Suprapubic skin (tissue), 4 donors: ENCODE measurements at regions not wholly inside any gene's neighbourhood (a gene's known extent, or its start where the extent isn't known, plus 50 kb on each side); places are given as distances from the start of the nearest gene placed in this dataset.

ENCODE experiments used
- DNase-seq, 2 donors: peaks; one replicate each; pipeline ENCODE4 v3.0.0-alpha.2; 2019; ENCODE audit warnings: low spot score in 2 of 2
- H3K27ac ChIP-seq: fragments of 200-600 bp; sonication (generic); one replicate; pipeline ENCODE4 v1.5.1; 2019
- H3K27me3 ChIP-seq: fragments of 200-600 bp; sonication (generic); one replicate; pipeline ENCODE4 v1.5.1; 2019
- H3K36me3 ChIP-seq: fragments of 200-600 bp; sonication (generic); one replicate; pipeline ENCODE4 v1.5.1; 2019
- H3K4me1 ChIP-seq: fragments of 200-600 bp; sonication (generic); one replicate; pipeline ENCODE4 v1.5.1; 2019
- H3K4me3 ChIP-seq: fragments of 200-600 bp; sonication (generic); one replicate; pipeline ENCODE4 v1.5.1; 2019; ENCODE audit warnings: mild to moderate bottlenecking
- H3K9me3 ChIP-seq: fragments of 200-600 bp; sonication (generic); one replicate; pipeline ENCODE4 v1.5.1; 2019
- EP300 ChIP-seq: sonication (generic); formaldehyde crosslinking; IDR thresholded peaks from one replicate; pipeline ENCODE4 v1.6.1; 2017; ENCODE audit warnings: antibody characterized with exemption
- POLR2A ChIP-seq, 2 donors: fragments of 450-650 bp; IDR thresholded peaks; one replicate each; pipeline ENCODE4 v1.6.1; 2017; ENCODE audit warnings: antibody characterized with exemption in 2 of 2, mild to moderate bottlenecking in 2 of 2, moderate library complexity in 2 of 2
- POLR2AphosphoS5 ChIP-seq, 3 donors: sonication (generic); formaldehyde crosslinking; IDR thresholded peaks; one replicate each; pipeline ENCODE4 v1.6.1; 2017; ENCODE audit warnings: antibody characterized with exemption in 3 of 3
- WGBS: methylation state at CpG from one replicate; pipeline ENCODE4 v1.1.5; 2018; 5-methylcytosine and 5-hydroxymethylcytosine counted together
- TF ChIP-seq, protein P1 (sequence below), 2 donors: fragments of 200-600 bp in 1 of 2; fragments of 450-650 bp in 1 of 2; sonication (generic) in 1 of 2; IDR thresholded peaks; one replicate each; pipeline ENCODE4 v1.5.1; 2016 to 2019; ENCODE audit warnings: antibody characterized with exemption in 2 of 2, mild to moderate bottlenecking in 1 of 2, moderate library complexity in 1 of 2

DNA sequence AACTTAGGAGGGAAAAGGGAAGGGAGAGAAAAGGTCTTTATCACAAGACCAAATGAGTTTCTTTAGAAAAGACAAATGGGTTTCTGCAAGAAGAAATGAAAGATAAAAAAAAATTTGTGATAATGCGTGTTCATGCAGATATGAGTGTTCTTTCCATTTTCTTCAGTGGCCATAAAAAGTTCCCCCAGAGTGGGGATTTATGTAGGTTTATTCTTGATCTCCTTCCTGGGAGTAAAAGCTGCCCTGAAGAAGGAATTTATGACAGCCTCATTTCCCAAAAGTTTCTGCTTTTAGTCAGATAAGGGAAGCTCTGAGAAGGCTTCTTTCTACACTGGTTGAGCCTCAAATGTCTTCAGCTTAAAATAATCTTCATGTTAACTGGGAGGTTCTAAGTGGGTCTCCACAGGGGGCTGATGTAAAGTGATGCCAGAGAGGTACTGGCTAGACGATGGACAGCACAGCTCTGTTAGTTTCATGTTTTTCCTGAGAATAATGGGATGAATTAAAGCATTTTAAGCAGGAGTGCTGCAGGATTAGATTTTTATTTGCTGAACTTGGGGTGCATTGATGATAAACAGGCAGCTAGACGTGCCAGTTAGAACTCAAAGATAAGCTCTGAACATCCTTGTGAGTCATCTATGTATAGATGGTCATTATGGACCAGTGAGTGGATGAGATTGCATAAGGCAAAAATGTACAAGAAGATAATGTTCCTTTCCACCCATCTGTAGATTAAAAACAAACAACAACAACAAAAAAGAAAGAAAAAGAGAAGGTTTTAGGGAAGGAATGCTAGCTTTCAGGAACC is 65.6 kb upstream of the EPCAM start:
- Histone ChIP-seq H3K4me3 (no peak overlapping the region), H3K9me3 (no peaks in the 10 kb centered on the region), H3K27me3 (no peaks in the 10 kb centered on the region), H3K27ac (no peak overlapping the region), H3K36me3 (no peaks in the 10 kb centered on the region), H3K4me1 (peaks cover 3% of the 10 kb centered on the region)
- TF ChIP-seq POLR2AphosphoS5 (IDR thresholded peaks at IDR 0.05) (no peak), POLR2A (IDR thresholded peaks at IDR 0.05) (no peak), EP300 (no peak)
- TF ChIP-seq, protein P1, sequence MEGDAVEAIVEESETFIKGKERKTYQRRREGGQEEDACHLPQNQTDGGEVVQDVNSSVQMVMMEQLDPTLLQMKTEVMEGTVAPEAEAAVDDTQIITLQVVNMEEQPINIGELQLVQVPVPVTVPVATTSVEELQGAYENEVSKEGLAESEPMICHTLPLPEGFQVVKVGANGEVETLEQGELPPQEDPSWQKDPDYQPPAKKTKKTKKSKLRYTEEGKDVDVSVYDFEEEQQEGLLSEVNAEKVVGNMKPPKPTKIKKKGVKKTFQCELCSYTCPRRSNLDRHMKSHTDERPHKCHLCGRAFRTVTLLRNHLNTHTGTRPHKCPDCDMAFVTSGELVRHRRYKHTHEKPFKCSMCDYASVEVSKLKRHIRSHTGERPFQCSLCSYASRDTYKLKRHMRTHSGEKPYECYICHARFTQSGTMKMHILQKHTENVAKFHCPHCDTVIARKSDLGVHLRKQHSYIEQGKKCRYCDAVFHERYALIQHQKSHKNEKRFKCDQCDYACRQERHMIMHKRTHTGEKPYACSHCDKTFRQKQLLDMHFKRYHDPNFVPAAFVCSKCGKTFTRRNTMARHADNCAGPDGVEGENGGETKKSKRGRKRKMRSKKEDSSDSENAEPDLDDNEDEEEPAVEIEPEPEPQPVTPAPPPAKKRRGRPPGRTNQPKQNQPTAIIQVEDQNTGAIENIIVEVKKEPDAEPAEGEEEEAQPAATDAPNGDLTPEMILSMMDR (IDR thresholded peaks at IDR 0.05), result no peak
- 56% methylated on average over 3 of the region's 3 CpGs for WGBS
- DNase-seq, result no peak

DNA sequence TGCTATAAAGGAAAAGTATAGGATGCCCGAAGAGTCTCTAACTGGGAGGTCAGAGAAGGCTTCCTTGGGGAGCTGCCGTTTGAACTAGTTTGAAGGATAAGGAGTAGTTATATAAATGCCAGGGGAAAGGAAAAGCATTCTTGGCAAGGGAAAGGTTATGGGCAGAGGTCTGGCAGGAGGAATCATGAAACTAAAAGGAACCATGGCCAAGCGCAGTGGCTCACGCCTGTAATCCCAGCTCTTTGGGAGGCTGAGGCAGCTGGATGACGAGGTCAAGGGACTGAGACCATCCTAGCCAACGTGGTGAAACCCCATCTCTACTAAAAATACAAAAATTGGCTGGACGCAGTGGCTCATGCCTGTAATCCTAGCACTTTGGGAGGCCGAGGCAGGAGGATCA is 66.8 kb upstream of the EPCAM start:
- Histone ChIP-seq H3K27me3 (no peaks in the 10 kb centered on the region), H3K9me3 (no peaks in the 10 kb centered on the region), H3K4me1 (peaks cover 14% of the 10 kb centered on the region), H3K27ac (no peak overlapping the region), H3K36me3 (no peaks in the 10 kb centered on the region), H3K4me3 (no peak overlapping the region)
- 77% methylated on average over 8 of the region's 8 CpGs for WGBS
- DNase-seq, result no peak
- TF ChIP-seq, protein P1 (IDR thresholded peaks at IDR 0.05), result no peak
- TF ChIP-seq POLR2AphosphoS5 (IDR thresholded peaks at IDR 0.05) (no peak), POLR2A (IDR thresholded peaks at IDR 0.05) (no peak), EP300 (no peak)

DNA sequence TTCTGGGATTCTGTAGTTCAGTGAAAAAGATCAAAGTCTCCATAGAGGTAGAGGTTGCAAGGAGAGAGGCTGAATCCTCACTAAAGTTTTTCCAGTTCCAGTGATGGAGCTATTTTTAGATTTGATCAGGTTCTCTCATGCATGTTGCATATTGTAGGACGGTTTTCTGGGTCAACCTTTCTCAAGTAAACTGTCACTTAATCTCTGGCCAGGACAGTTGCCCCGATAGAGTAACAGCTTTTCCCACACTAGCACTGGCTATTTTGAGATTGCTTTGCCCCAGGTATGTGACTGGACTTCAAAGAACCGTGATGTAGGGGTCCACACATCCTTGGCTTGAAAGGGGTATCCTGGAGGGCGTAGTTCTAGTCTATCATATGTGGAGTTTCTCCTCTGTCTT is 67.4 kb upstream of the EPCAM start:
- Histone ChIP-seq H3K27ac (no peak overlapping the region), H3K36me3 (no peaks in the 10 kb centered on the region), H3K4me1 (peaks cover 16% of the 10 kb centered on the region), H3K27me3 (no peaks in the 10 kb centered on the region), H3K4me3 (no peak overlapping the region), H3K9me3 (no peaks in the 10 kb centered on the region)
- DNase-seq, result no peak
- no peak for TF ChIP-seq POLR2AphosphoS5 (IDR thresholded peaks at IDR 0.05)
- TF ChIP-seq EP300, result no peak
- TF ChIP-seq, protein P1 (IDR thresholded peaks at IDR 0.05), result no peak
- no peak for TF ChIP-seq POLR2A (IDR thresholded peaks at IDR 0.05)
- WGBS, result 72% methylated on average over 4 of the region's 4 CpGs

DNA sequence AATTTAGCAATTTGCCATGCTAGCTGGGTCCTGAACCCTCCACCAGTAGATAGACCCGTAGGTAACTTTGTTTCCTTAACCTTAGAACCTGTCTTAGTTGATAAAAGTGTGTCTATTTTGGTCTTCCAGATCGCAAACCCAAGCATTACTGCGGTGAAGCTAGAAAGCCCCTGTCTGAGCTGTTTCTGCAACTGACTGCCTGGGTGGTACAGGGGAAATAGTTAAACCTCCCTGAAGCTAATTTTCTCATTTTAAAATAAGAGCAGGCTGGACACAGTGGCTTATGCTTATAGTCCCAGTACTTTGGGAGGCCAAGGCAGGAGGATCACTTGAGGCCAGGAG is 67.9 kb upstream of the EPCAM start:
- Histone ChIP-seq H3K9me3 (no peaks in the 10 kb centered on the region), H3K4me1 (peaks cover 16% of the 10 kb centered on the region), H3K27me3 (no peaks in the 10 kb centered on the region), H3K4me3 (no peak overlapping the region), H3K36me3 (no peaks in the 10 kb centered on the region), H3K27ac (no peak overlapping the region)
- TF ChIP-seq POLR2A (IDR thresholded peaks at IDR 0.05) (no peak), POLR2AphosphoS5 (IDR thresholded peaks at IDR 0.05) (no peak), EP300 (no peak)
- TF ChIP-seq, protein P1 (IDR thresholded peaks at IDR 0.05), result no peak
- no peak for DNase-seq
- WGBS, result 70% methylated on average over 3 of the region's 3 CpGs

DNA sequence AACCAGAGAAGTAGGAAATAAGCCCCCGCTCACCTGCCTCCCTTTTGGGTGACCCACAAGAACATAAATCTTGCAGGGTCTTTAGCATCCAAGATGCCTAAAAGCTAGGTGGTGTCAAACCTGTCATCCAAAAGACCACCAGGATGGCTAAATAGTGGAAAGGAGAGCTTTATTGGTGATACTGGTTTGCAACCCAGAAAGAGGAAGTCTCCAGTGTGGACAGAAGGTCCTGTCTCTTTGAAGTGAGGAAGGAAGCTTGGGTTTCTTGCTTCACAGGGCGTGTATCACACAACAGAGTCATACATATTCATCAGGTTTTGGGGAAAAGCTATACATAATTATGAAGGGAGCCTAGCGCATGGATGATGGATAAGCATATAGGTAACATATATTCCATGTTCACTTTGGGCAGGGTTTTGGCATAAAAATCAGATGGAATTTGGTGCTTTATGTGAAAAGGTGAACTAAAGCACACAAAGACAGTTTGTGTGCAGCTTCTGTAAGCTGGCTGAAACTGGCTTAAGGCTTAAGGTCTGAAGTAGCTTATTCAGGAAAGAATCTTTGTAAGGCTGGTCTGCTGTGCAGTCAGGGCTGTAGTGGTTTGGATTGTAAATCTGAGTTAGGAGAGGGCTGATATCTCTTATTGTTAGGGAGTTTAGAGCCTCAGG is 68.4 kb upstream of the EPCAM start:
- H3K27me3 ChIP-seq, result no peaks in the 10 kb centered on the region
- no peak for DNase-seq
- H3K9me3 ChIP-seq, result no peaks in the 10 kb centered on the region
- H3K27ac ChIP-seq, result peak overlapping the region; percentile 37
- H3K4me3 ChIP-seq, result no peak overlapping the region
- 64% methylated on average over 3 of the region's 3 CpGs for WGBS
- no peaks in the 10 kb centered on the region for H3K36me3 ChIP-seq
- TF ChIP-seq, protein P1 (IDR thresholded peaks at IDR 0.05), result no peak
- TF ChIP-seq POLR2A (IDR thresholded peaks at IDR 0.05) (no peak), POLR2AphosphoS5 (IDR thresholded peaks at IDR 0.05) (no peak), EP300 (no peak)
- H3K4me1 ChIP-seq, result peaks cover 16% of the 10 kb centered on the region
